Activated CD8-positive, alpha-beta memory T cell treated with anti-CD3 and anti-CD28 coated beads, Interleukin-2, amount 10 ng/mL, durations not matched to agents 7 days and 5 days (primary cell): ENCODE measurements at regions not wholly inside any gene's neighbourhood (a gene's known extent, or its start where the extent isn't known, plus 50 kb on each side); places are given as distances from the start of the nearest gene placed in this dataset.
"Not testable (repeated sequence)": the region's sequence is repeated elsewhere in the genome, so short reads cannot be mapped to it uniquely, and the experiment has no call there.

Source experiments
- ATAC-seq: fragments of 150-1000 bp; cut with Tn5 transposase; one replicate; pipeline ENCODE4 v1.10.0; 2021; ENCODE audit warnings: moderate library complexity
- CTCF ChIA-PET: fragments of 350-600 bp; sonication (Branson Sonifier 250); formaldehyde crosslinking; loops from one replicate; lab custom pipeline; 2021; ENCODE audit warnings: antibody characterized with exemption; lab: Charles Lee
- DNase-seq: peaks from one replicate; pipeline ENCODE4 v3.0.0-alpha.2; 2020
- H3K27ac Mint-ChIP-seq: one replicate; pipeline ENCODE4 v1.8.0; 2021; ENCODE audit warnings: mild to moderate bottlenecking, mixed read lengths
- H3K27me3 Mint-ChIP-seq: one replicate; pipeline ENCODE4 v1.8.0; 2021; ENCODE audit warnings: mixed read lengths
- H3K36me3 Mint-ChIP-seq: one replicate; pipeline ENCODE4 v1.8.0; 2021; ENCODE audit warnings: mild to moderate bottlenecking, mixed read lengths
- H3K4me1 Mint-ChIP-seq: one replicate; pipeline ENCODE4 v1.8.0; 2021; ENCODE audit warnings: mixed read lengths
- H3K4me3 Mint-ChIP-seq: one replicate; pipeline ENCODE4 v1.8.0; 2021; ENCODE audit warnings: mild to moderate bottlenecking, moderate library complexity, mixed read lengths
- H3K9me3 Mint-ChIP-seq: one replicate; pipeline ENCODE4 v1.8.0; 2022; ENCODE audit warnings: low read depth, mixed read lengths

DNA sequence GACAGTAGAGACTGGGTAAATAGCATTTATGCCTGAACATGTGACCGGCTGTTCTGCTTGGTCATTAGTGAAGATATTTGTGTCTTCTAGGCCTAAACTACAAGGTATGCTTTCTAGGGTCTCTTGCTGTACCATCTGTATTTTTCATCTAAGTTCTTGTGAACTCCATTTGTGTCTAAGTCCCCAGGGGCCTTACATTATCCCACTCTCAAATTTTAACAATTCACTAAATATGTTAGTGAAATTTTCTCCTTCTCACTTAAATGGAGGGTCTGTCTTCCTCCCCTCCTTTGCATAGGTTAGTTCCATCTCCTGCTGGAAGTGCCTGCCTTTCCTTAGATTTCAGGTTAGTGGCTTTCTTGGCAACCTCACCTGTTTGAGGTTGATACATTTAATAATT is 382.6 kb downstream of the RAD51AP2 start:
- Mint-ChIP-seq H3K9me3 (peaks cover 2% of the 10 kb centered on the region), H3K27ac (no peak overlapping the region), H3K27me3 (no peaks in the 10 kb centered on the region), H3K4me1 (no peaks in the 10 kb centered on the region), H3K4me3 (no peak overlapping the region), H3K36me3 (no peaks in the 10 kb centered on the region)
- CTCF ChIA-PET: no interaction called here
- ATAC-seq (no peak), DNase-seq (no peak)

DNA sequence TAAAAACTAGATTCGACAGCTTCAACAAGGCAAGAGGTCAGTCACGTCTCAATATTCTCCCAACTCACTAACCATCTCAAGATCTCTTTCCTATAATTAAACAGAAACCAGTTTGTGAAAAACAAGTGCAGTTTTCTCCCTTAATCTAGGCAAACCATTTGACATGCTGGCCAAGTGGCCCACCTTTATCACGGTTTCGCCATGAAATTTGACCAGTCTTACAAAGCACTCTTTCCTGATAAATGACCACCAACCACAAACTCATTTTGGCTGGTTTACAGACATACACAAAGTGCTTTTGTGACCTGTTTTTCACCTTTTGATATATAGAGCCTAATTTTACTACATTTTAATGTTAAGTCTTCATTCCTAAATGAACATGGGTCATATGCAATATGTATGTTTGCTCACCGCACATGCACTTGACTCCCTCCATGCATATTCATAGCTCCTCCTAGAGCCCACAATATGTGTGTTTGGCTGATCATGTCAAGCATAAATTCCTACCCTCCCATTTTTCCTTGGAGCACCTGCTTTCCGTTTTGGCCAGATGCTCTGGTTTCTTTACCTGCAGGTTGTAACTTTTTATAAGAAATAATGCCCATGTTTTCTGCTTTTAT is 385.1 kb downstream of the RAD51AP2 start:
- no peaks in the 10 kb centered on the region for H3K4me1 Mint-ChIP-seq
- no peaks in the 10 kb centered on the region for H3K27me3 Mint-ChIP-seq
- no peak for ATAC-seq
- no peaks in the 10 kb centered on the region for H3K36me3 Mint-ChIP-seq
- no peak for DNase-seq
- no peak overlapping the region for H3K4me3 Mint-ChIP-seq
- CTCF ChIA-PET: no interaction called here
- H3K27ac Mint-ChIP-seq: no peak overlapping the region
- peaks cover 3% of the 10 kb centered on the region for H3K9me3 Mint-ChIP-seq

DNA sequence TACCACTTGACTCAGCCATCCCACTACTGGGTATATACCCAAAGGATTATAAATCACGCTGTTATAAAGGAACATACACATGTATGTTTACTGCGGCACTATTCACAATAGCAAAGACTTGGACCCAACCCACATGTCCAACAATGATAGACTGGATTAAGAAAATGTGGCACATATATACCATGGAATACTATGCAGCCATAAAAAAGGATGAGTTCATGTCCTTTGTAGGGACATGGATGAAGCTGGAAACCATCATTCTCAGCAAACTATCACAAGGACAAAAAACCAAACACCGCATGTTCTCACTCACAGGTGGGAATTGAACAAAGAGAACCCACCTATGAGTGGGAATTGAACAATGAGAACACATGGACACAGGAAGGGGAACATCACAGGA is 387.6 kb downstream of the RAD51AP2 start:
- DNase-seq, ATAC-seq, H3K4me1 Mint-ChIP-seq, H3K27ac Mint-ChIP-seq, H3K9me3 Mint-ChIP-seq, H3K27me3 Mint-ChIP-seq, H3K36me3 Mint-ChIP-seq, H3K4me3 Mint-ChIP-seq, CTCF ChIA-PET: not testable (repeated sequence)

DNA sequence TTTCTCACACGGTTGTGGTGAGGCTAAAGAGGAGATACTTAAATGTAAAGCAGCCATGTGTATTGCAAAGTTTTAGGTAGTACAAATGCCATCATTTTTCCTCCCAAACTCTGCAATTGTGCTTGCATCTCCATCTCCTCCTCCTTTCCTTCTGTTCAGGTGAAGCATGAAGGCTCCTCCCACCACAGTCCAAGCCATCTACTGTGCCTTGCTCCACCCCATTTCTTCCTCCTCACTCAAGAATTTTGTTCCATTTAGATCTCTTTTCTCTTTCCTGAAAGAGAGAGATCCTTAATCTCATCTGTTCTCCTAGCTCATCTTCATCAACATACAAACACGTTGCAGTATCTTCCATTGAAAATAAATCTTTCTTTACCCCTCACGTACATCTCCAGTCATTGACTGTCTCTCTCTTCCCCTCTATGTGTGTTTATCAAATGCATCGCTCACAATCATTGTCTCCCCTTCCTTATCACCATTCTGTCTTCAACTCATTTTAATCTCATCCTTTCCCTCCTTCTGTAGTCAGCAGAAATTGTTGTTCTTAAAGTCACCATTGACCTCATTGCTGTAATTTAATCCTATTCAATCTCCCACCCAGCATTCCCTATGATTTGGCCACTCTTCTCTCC is 392.1 kb downstream of the RAD51AP2 start:
- DNase-seq: no peak
- Mint-ChIP-seq H3K4me1 (no peaks in the 10 kb centered on the region), H3K36me3 (no peaks in the 10 kb centered on the region), H3K27ac (no peak overlapping the region), H3K4me3 (no peak overlapping the region), H3K27me3 (no peaks in the 10 kb centered on the region), H3K9me3 (peaks cover 7% of the 10 kb centered on the region)
- no peak for ATAC-seq
- CTCF ChIA-PET: no interaction called here

DNA sequence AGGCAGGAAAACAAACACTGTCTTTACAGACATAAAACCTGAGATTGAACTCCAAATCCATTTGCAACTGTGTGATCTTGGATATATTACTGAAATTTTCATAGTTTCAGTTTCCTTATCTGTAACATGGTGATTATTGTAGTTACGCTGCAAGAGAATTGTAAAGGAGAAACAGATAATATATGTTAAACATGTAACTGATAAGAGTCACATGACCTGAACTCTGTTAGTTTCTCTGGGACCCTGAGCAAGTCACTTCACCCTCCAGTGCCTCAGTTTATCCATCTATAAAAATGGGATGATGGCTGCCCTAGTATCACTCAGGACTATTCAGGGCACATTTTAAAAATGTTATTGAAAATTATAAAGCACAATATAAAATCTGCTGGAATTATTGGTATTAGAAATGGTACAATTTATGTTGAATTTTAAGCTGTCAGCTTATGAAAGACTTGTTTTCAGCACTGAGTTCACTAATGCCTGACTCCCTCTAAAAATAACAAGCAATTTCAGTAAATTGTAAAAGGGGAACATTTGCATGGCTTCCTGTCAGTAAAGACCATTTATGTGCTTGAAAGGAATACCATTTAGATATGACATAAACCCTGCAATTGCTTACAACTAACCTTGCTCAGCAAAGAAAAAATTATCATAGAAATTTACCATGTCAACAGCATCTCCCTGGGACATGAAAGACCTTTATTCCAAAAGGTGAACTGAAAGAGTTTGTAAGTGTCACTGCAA is 393.5 kb downstream of the RAD51AP2 start:
- Mint-ChIP-seq H3K36me3 (no peaks in the 10 kb centered on the region), H3K4me1 (no peaks in the 10 kb centered on the region), H3K27ac (no peak overlapping the region), H3K4me3 (no peak overlapping the region), H3K9me3 (peaks cover 7% of the 10 kb centered on the region), H3K27me3 (no peaks in the 10 kb centered on the region)
- CTCF ChIA-PET: no interaction called here
- DNase-seq (no peak), ATAC-seq (no peak)

DNA sequence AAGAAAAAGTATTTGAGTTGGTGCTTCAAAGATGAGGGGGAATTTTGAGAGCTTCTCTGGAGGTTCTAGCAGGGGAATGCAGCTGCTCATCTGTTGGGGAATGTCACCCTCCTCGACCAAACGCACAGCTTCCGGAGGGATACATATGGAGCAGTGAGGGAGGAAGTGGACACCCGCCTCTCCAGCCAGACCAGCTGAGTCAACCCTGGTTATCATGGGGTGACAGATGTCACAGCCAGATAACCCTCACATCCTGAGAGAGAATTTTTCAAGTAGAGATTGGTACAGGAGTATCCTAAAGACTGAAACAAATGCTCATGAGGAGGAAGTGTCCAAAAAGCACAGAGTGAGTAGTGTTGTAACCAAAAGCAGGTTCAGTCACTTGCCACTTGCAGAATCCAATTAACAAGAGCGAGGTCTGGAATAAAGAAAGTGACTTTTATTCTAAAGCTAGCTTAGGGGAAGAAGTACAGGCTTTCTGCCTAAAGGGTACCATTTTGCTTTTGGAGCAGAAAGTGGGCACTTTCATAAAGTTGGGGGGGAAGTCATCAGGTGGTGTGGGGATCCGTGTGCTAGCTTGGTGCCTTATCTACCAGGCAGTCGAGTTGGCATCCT is 395.2 kb downstream of the RAD51AP2 start:
- Mint-ChIP-seq H3K4me3 (no peak overlapping the region), H3K9me3 (peaks cover 4% of the 10 kb centered on the region), H3K4me1 (no peaks in the 10 kb centered on the region), H3K27me3 (no peaks in the 10 kb centered on the region), H3K36me3 (no peaks in the 10 kb centered on the region), H3K27ac (no peak overlapping the region)
- ATAC-seq (no peak), DNase-seq (no peak)
- CTCF ChIA-PET: no interaction called here

DNA sequence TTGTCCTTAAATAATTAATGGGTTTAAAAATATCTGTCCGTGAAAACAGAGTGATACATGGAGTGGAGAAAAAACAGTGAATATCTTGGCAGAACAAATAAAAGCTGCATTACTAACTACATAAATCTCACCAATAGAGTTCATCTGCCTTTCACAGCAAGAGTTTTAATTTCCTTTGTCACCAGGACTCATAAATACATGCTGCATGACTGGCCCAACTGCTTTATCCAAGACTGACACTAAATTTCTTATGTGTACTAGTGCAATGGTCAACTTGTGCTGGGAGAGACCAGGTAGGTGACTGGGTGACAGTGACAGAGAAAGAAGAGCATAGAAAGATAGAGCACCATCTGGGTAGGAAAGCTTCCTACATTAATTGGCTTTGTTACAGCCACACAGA is 402.8 kb downstream of the RAD51AP2 start:
- no peaks in the 10 kb centered on the region for H3K27me3 Mint-ChIP-seq
- no peaks in the 10 kb centered on the region for H3K36me3 Mint-ChIP-seq
- H3K4me3 Mint-ChIP-seq: no peak overlapping the region
- ATAC-seq: no peak
- CTCF ChIA-PET: no interaction called here
- DNase-seq: no peak
- H3K4me1 Mint-ChIP-seq: no peaks in the 10 kb centered on the region
- H3K27ac Mint-ChIP-seq: no peak overlapping the region
- no peaks in the 10 kb centered on the region for H3K9me3 Mint-ChIP-seq

DNA sequence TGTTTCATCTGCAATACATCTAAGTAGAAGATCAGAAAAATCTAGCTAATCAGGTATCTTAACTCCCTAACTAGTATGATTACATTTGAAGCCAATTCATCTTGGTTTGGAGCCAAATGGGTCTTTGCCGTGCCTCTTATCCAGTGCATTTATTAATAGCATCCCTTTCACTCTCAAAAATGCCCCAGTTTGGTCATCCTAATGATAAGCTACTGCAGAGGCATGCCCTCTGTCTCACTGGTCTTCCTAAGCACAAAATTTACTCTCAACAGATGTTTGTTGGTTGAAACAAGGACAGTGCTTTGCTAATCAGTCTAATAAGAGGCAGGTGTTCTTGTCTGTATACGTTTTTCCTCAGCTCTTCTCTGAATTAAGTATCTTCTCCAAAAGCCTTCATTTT is 403.2 kb downstream of the RAD51AP2 start:
- ATAC-seq: no peak
- no peak overlapping the region for H3K4me3 Mint-ChIP-seq
- no peaks in the 10 kb centered on the region for H3K27me3 Mint-ChIP-seq
- no peaks in the 10 kb centered on the region for H3K36me3 Mint-ChIP-seq
- no peaks in the 10 kb centered on the region for H3K4me1 Mint-ChIP-seq
- H3K27ac Mint-ChIP-seq: no peak overlapping the region
- CTCF ChIA-PET: no interaction called here
- no peak for DNase-seq
- H3K9me3 Mint-ChIP-seq: no peaks in the 10 kb centered on the region

DNA sequence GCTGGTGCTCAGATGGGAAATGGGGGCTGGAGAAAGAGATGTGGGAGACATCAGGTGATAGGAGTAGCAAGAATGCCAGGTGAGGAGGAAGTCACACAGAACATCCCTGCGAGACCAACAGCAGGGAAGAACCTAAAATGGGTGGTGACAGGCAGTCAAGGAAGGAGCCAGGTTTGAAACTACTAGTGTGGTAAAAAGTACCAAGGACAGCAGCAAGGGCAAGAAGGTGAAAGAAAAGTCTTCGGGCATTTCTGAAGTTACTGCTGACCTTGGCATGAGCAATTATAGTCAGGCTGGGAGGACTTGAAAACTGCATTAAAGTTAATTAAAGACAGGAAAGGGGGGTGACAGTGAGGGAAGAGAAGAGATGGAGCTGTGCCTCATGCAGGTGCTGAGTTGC is 410.4 kb downstream of the RAD51AP2 start:
- no peaks in the 10 kb centered on the region for H3K4me1 Mint-ChIP-seq
- ATAC-seq (no peak), DNase-seq (no peak)
- no peak overlapping the region for H3K4me3 Mint-ChIP-seq
- no peaks in the 10 kb centered on the region for H3K27me3 Mint-ChIP-seq
- H3K27ac Mint-ChIP-seq: no peak overlapping the region
- H3K36me3 Mint-ChIP-seq: no peaks in the 10 kb centered on the region
- no peaks in the 10 kb centered on the region for H3K9me3 Mint-ChIP-seq
- CTCF ChIA-PET: no interaction called here

DNA sequence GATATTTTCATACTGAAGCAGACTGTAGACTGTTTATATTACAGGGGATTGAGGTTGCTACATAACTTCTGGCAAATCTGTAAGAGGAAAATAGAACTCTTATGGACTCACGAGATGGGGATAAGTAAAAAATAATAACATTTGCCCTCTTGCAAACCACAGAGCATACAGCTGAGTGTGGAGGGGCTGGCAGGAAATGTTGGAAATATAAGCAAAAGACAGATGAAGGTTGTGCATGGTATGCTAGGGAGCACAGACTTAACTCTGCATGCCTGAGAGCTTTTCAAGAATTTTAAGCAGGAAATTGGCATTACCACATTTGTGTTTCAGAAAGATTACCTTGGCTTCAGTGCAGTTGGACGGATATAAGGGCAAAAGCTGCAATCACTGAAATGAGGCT is 411.1 kb downstream of the RAD51AP2 start:
- H3K27me3 Mint-ChIP-seq: no peaks in the 10 kb centered on the region
- no peak overlapping the region for H3K4me3 Mint-ChIP-seq
- H3K4me1 Mint-ChIP-seq: no peaks in the 10 kb centered on the region
- DNase-seq (no peak), ATAC-seq (no peak)
- no peak overlapping the region for H3K27ac Mint-ChIP-seq
- H3K36me3 Mint-ChIP-seq: no peaks in the 10 kb centered on the region
- no peaks in the 10 kb centered on the region for H3K9me3 Mint-ChIP-seq
- CTCF ChIA-PET: no interaction called here

DNA sequence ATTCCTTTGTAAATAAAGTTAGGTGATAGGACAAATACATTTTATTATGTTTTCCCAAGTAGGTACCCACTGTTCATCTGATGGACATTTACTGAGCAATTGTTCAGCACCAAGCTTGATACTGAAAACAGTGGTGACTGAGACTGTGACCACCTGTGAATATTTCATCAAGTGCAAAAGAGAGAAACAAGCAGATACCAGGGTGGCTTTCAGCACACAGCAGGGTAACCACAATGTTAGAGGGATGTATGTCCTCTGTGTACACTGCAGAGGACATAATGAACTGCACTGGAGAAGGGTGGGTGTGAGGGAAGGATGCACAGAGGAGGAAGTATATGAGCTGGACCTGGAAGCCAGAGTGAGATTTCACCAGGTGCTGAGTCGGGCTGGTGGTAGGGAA is 411.8 kb downstream of the RAD51AP2 start:
- Mint-ChIP-seq H3K4me3 (no peak overlapping the region), H3K36me3 (no peaks in the 10 kb centered on the region)
- ATAC-seq: no peak

DNA sequence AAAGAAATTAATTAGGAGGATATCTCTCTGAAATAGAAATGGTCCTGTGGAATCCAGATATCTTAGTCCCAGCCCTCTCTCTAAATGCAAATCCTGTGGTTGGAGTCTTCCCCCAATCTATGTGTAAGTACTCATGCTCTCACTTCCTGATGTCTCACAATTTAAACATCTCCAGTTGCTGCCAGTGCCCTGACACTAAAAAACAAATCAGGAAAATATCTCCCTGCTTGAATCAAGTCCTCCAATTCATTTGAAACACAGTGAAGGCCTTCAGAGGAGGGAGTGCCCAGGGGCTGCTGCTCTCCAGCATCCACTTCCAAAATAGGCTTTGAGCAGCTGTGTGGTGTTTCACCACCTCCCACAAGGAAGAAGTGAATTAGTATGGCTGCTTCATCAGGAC is 413.8 kb downstream of the RAD51AP2 start:
- Mint-ChIP-seq H3K4me3 (no peak overlapping the region), H3K27me3 (no peaks in the 10 kb centered on the region), H3K9me3 (no peaks in the 10 kb centered on the region), H3K4me1 (no peaks in the 10 kb centered on the region), H3K36me3 (no peaks in the 10 kb centered on the region), H3K27ac (no peak overlapping the region)
- ATAC-seq (no peak), DNase-seq (no peak)
- CTCF ChIA-PET: no interaction called here

More for the DNA sequence above, 411.8 kb downstream of the RAD51AP2 start:
- Mint-ChIP-seq H3K27ac (no peak overlapping the region), H3K9me3 (no peaks in the 10 kb centered on the region), H3K27me3 (no peaks in the 10 kb centered on the region), H3K4me1 (no peaks in the 10 kb centered on the region)
- DNase-seq: no peak
- CTCF ChIA-PET: no interaction called here

DNA sequence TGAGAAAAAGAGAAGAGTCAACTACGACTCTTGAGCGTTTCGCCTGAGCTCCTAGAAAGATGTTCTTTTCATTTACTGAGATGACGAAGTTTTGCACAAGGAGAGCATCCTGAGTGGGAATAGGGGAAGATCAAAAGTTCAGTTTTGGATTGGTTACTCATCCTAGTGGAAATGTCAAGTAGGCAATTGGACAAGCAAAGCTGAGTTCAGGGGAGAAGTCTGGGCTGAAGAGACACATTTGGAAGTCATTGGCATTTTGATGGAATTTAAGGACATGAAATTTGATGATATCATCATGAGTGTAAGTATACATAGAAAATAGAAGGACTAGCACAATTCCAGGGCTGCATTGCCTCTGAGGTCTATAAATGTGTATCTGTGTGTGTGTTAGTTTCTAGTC is 416.6 kb downstream of the RAD51AP2 start:
- no peaks in the 10 kb centered on the region for H3K9me3 Mint-ChIP-seq
- ATAC-seq (no peak), DNase-seq (no peak)
- H3K27me3 Mint-ChIP-seq: no peaks in the 10 kb centered on the region
- CTCF ChIA-PET: no interaction called here
- H3K36me3 Mint-ChIP-seq: no peaks in the 10 kb centered on the region
- no peak overlapping the region for H3K27ac Mint-ChIP-seq
- no peak overlapping the region for H3K4me3 Mint-ChIP-seq
- no peaks in the 10 kb centered on the region for H3K4me1 Mint-ChIP-seq

DNA sequence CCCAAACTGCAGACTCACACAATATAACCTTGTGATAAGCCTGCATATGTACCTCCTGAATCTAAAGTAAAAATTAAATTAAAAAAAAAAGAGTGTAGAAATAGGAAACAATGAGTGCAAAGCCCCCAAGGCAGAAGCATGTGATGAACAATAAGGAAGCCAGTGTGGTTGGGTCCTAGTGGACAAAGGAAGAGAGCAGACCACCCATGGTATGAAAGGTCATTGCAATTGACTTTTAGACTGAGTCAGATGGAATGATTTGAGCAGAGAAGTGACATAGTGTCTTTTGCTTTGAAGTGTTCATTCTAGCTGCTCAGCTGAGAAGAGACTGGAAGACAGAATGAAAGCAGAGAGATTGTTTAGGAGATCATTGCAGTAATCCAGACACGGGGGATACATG is 417.1 kb downstream of the RAD51AP2 start:
- CTCF ChIA-PET: no interaction called here
- DNase-seq (no peak), ATAC-seq (no peak)
- H3K4me3 Mint-ChIP-seq: no peak overlapping the region
- H3K27me3 Mint-ChIP-seq: no peaks in the 10 kb centered on the region
- H3K4me1 Mint-ChIP-seq: no peaks in the 10 kb centered on the region
- no peak overlapping the region for H3K27ac Mint-ChIP-seq
- H3K36me3 Mint-ChIP-seq: no peaks in the 10 kb centered on the region
- H3K9me3 Mint-ChIP-seq: no peaks in the 10 kb centered on the region
